GM21423 (cell line): ENCODE measurements at regions not wholly inside any gene's neighbourhood (a gene's known extent, or its start where the extent isn't known, plus 50 kb on each side); places are given as distances from the start of the nearest gene placed in this dataset.

Experiments
- ATAC-seq: cut with Tn5 transposase; IDR thresholded peaks from one replicate; pipeline ENCODE4 v1.9.1; 2021; ENCODE audit warnings: mild to moderate bottlenecking, moderate library complexity; ENCODE audit not compliant: unreplicated experiment

- no peak for ATAC-seq
Measured at GRCh38 chr4:165765053-165765452, 108.0 kb upstream of the TLL1 start.

GRCh38 chr4:165766018-165766417, 107.0 kb upstream of the TLL1 start:
- ATAC-seq: no peak

- ATAC-seq: no peak
Measured at GRCh38 chr4:165766976-165767375, 106.1 kb upstream of the TLL1 start.

- ATAC-seq: no peak
Measured at GRCh38 chr4:165767671-165768070, 105.4 kb upstream of the TLL1 start.

- no peak for ATAC-seq
Measured at GRCh38 chr4:165768281-165768680, 104.8 kb upstream of the TLL1 start.

GRCh38 chr4:165774326-165774725, 98.7 kb upstream of the TLL1 start:
- ATAC-seq: no peak

- no peak for ATAC-seq
Measured at GRCh38 chr4:165779950-165780670, 92.9 kb upstream of the TLL1 start.

- ATAC-seq: no peak
Measured at GRCh38 chr4:165780735-165781134, 92.3 kb upstream of the TLL1 start.

- no peak for ATAC-seq
Measured at GRCh38 chr4:165782623-165783022, 90.4 kb upstream of the TLL1 start.

- no peak for ATAC-seq
Measured at GRCh38 chr4:165783626-165784025, 89.4 kb upstream of the TLL1 start.

GRCh38 chr4:165784672-165785071, 88.4 kb upstream of the TLL1 start:
- ATAC-seq: no peak

GRCh38 chr4:165785337-165785736, 87.7 kb upstream of the TLL1 start:
- no peak for ATAC-seq

- no peak for ATAC-seq
Measured at GRCh38 chr4:165787516-165788274, 85.3 kb upstream of the TLL1 start.

GRCh38 chr4:165788686-165789463, 84.2 kb upstream of the TLL1 start:
- no peak for ATAC-seq

GRCh38 chr4:165793236-165793635, 79.8 kb upstream of the TLL1 start:
- no peak for ATAC-seq

GRCh38 chr4:165794834-165795233, 78.2 kb upstream of the TLL1 start:
- no peak for ATAC-seq

GRCh38 chr4:165799384-165799815, 73.6 kb upstream of the TLL1 start:
- no peak for ATAC-seq

GRCh38 chr4:165802452-165802851, 70.6 kb upstream of the TLL1 start:
- no peak for ATAC-seq

- no peak for ATAC-seq
Measured at GRCh38 chr4:165803005-165803404, 70.0 kb upstream of the TLL1 start.

- ATAC-seq: no peak
Measured at GRCh38 chr4:165805406-165805805, 67.6 kb upstream of the TLL1 start.

GRCh38 chr4:165806613-165807012, 66.4 kb upstream of the TLL1 start:
- ATAC-seq: no peak

GRCh38 chr4:165810726-165811125, 62.3 kb upstream of the TLL1 start:
- no peak for ATAC-seq
